HG03378 (cell line): ENCODE measurements at regions not wholly inside any gene's neighbourhood (a gene's known extent, or its start where the extent isn't known, plus 50 kb on each side); places are given as distances from the start of the nearest gene placed in this dataset.

Experiments
- ATAC-seq: cut with Tn5 transposase; IDR thresholded peaks from one replicate; pipeline ENCODE4 v1.9.1; 2021; ENCODE audit warnings: mild to moderate bottlenecking, moderate library complexity; ENCODE audit not compliant: unreplicated experiment

- ATAC-seq: no peak
These were observed 223.1 kb upstream of the ID2 start for GRCh38 chr2:8458503-8459459.

DNA sequence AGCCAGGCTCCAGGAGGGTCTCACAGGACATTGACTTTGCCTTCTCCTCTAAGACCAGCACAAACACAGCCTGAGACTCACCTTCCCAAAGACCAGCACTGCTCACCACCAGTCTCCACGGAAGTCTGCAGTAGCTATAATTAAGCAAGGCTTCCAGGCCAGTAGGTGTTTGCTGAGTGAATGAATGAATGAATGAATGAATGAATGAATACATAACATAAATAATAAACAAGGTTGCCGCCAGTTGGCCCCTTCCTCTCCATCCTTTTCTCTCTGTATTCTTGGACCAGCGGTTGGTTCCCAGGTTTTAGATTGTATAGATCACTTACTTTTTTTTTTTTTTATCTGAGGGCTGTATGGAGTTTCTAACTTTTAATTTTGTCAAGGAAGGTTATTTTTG, 222.4 kb upstream of the ID2 start:
- ATAC-seq: no peak

- ATAC-seq: no peak
These were observed 220.5 kb upstream of the ID2 start for GRCh38 chr2:8461341-8461740.

DNA sequence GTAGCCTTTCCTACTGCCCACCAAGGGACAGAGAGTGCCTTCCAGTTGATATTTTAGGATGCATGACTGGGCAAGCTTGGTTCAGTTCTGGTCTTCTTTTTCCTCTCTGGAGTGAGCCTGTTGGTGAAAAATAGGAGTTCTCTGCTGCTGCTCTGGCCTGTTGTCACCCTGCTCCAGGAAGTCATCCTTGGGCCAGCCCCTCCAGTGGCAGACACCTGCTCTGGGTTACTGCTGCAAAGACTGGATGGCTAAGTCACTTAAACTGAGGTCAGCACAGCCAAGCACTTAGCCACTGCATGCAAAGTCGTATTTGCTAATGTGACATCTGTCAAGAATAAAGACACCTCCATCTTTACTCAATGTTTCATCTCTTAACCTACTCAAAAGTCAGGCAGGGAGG, 219.6 kb upstream of the ID2 start:
- no peak for ATAC-seq

- no peak for ATAC-seq
These were observed 218.8 kb upstream of the ID2 start for GRCh38 chr2:8462899-8463648.

DNA sequence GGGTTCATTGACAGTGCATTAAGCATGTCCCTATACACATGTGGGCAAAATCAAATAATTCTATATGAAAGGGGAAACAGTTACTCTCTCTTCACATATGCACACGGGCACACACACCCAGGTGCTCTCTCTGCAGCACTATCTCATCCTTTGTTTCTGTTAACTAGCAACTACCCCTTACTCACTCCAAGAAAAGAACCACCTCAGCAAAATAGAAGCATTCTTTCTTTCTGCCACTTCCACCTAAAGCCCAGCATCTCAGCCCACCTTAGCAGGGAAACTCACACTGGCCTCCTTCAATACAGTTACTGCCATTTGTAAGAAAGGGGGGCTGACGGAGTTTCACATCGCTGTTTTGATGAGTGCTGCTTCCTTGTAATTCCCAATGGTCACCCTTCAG, 216.3 kb upstream of the ID2 start:
- no peak for ATAC-seq

- ATAC-seq: no peak
These were observed 212.0 kb upstream of the ID2 start for GRCh38 chr2:8469709-8470493.

DNA sequence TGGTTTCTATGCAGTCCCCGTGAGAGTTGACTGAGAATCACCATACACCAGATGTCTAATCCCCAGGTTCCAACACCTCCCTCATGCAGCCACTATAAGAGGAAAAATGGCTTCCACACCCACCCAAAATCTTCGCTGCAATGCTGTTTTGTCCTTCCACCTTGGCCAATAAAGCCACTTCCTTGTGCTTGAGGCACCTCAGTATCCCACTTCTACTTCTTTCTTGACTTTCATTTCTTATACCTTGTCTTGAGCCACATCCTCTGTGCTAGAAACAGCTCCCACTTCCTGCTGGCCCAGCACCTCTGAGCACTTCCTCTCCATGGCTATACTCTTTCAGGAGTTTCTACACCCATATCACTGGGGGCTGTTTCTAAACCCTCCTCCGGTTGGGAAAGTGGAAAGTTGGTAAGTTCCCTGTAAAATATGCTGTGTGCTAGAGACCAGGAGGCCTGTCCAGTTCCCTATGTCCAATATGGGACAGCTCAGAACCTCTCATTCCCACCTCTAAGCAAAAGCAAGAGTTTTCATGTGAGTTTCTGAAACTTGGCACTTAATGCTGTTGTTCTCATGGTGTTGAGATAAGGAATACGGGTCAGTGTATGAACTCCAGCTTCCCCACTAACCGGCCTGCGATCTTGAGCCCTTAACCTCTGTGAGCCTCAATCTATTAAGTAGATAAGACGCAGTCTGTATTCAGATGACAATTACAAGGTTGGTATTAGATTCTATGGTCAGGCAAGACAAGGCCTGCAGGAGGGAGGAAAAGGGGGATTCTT, 209.1 kb upstream of the ID2 start:
- peak; percentile 33 for ATAC-seq

- ATAC-seq: peak; percentile 38
These were observed 206.4 kb upstream of the ID2 start for GRCh38 chr2:8475349-8476031.

DNA sequence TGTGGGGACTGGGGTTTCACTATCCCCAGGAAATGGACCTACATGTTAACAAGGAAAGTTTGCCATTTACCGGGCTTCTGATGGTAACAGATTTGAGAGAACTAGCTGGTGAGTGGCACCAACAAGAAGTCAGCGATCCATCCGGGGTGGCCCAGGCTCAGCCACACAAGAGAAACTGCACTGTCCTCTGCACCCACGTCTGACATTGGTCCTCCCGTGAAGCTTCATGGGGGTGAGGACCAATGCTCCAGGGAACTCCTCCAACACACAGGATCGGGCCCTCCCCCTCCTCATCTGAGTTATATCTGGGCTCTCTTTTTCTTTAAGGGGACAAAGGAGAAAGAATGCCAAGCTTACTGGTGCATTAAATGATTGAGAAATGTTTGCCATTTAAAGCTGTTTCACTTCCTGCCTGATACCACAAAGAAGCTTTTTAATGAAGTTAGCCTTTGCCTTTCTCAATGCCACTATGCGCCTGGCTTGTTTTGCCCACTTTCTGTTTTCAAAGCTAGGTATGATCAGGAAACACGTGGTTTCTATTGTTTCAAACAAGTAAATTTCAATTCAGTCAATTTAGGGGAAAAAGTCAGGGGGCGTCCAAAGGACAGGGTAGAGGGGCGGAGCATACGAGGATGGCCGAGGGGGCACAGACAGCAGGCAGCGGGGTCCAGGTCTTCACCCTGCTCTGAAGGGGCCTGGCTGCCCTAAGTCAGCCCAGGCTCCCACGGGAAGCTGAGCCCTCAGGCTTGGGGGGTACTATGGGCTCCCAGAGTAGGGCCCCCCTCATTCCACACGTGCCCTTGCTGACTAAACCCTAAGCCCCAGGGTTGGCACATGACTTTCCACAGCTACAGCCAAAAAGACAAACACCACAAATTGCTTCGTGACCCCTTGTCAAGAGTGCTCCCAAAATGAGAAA, 204.0 kb upstream of the ID2 start:
- ATAC-seq: peak; percentile 63

DNA sequence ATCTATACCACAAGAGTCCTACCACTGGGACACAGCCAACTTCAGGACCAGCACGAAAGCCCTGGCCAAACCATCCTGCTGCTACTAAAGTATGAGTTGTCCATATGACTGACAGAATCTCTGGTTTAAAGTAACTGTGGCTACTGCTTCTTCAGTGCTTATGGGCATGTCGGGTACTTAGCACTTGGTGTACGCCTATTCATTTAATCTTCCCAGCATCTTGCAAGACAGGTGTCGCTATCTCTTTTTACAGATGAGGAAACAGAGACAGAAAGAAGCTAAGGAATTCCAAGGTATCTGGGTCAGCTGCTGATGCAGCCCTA, 203.4 kb upstream of the ID2 start:
- no peak for ATAC-seq

DNA sequence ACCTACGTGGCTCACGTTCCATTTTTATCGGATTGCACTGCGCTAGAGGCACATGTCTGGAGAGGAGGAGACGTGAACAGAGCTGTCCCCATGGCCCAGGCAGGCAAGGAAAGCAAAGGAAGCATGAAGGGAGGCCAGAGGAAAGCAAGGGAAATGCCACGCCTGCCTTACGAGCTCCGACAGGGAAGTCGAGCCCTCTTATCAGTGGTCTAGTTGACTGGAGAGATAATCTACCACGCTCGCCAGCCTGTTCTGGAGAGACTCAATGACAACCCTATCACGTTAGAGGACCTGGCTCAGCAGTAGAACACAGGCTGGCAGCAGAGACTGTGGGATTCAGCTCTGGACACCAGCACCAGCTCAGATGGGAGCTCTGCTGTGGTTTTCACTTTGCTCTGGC, 202.6 kb upstream of the ID2 start:
- ATAC-seq: no peak

- no peak for ATAC-seq
These were observed 200.9 kb upstream of the ID2 start for GRCh38 chr2:8480915-8481314.

DNA sequence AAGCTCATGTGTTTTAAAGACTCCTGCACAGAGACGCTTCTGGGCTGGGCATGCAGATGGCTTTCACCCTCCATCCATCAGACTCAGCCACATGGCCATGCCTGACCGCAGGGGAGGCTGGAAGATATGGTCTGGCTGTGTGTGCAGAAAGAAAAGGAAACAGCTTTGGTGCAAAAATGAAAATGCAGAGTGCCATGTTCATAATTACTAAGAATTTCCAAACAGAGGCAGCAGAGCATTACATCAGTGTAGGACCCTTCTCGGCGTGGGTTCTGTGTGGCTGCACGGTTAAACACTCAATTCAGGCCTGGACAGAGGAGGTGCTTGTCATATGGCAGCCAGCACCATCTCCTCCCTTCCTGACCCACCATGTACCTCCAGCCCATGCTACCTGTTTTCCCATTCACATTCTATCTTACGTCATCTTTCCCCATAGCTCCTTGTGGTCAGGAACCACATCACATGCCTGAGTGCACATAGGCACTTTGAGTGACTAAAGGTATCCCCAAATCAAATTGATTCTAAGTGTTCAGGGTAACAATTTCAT, 200.3 kb upstream of the ID2 start:
- ATAC-seq: peak; percentile 41

DNA sequence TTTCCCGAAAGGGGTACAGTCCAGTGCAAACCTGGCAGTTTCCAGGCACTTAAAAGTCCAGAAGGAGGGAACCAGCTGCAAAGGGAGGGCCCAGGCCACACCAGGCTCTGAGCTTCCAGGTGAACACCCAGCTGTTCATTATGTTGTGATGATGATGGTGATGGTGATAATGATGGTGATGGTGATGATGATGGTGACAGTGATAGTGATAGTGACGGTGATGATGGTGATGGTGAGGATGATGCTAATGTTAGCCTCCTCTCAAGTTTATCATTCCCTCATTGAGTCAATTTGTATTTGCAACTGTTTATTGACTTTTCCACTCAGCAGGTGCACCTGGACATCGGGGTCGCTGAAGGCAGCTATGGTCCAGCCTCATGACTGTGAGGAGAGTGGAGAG, 199.4 kb upstream of the ID2 start:
- ATAC-seq: no peak

DNA sequence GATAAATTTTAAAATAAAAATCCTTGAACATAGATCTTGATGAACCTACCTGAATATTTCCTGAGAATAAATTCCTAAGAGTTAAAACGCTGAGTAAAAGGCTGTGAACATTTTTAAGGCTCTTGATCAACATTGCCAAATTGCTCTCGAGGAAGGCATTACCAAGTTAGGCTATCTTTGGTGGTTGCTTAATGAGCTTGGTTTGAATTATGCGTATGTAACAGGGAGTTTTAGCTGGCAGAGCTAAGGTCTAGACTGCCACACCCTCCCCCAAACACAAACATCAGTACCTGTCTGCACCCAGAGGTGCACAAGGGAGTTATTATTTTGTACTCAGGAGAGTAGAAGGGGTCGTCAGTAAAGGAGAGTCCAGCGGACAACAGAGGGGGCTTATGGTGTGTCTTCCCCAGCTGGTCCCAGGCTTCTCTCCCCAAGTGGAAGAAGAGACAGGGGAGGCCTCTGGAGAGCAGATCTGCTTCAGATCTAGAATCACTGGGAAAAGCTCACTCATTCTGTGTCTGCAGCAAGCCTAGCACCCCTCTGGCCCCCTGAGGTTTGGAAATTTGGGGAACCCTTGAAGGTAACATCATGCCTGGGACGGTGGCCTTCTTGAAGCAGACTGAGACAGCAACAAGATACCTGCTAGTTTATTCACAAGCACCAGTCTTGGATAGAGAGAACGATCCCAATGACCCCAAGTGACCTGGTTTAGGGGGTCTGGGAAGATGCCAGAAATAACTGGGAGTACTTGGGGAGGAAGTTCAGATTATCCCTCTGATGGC, 197.2 kb upstream of the ID2 start:
- no peak for ATAC-seq

DNA sequence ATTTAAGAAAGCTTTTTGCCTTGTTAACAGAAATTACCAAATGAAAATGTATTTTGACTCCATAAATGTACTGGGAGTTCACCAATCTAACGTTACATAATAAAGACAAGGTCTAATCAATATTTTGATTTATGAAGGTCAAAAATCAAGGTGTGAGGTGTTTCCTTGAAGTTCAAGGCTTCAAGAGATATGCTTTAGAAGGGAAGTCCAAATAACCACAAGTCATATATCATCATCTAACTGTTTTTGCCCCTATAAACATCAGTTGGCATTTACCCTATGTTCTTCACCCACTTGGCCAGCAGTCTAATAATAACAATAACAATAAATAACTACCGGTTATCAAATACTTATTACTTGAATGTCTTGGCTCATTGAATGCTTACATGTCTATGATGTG, 196.1 kb upstream of the ID2 start:
- ATAC-seq: no peak

- ATAC-seq: no peak
These were observed 195.7 kb upstream of the ID2 start for GRCh38 chr2:8486141-8486540.
